ENCODE measurements at regions not wholly inside any gene's neighbourhood (a gene's known extent, or its start where the extent isn't known, plus 50 kb on each side); places are given as distances from the start of the nearest gene placed in this dataset.

GRCh38 chr3:69505770-69506407 lies 120.0 kb upstream of the FRMD4B start:
- H3K27ac ChIP-seq (ENCODE audit: low read length, poor library complexity, severe bottlenecking), result no peak overlapping the region
- WGBS, result 41% methylated on average over 5 of the region's 7 CpGs
- H2BK15ac ChIP-seq (ENCODE audit: low read depth, poor library complexity, severe bottlenecking), result no peak overlapping the region
- no peak overlapping the region for H4K8ac ChIP-seq (ENCODE audit: low read length)
- no peak overlapping the region for H3K9ac ChIP-seq (ENCODE audit: low read length)
- no peaks in the 10 kb centered on the region for H3K79me1 ChIP-seq (replicated peaks; ENCODE audit: low read length, poor library complexity, severe bottlenecking)
- no peak overlapping the region for H3K4me3 ChIP-seq (ENCODE audit: insufficient read depth in 1 of 2, low read depth in 1 of 2, low read length in 2 of 2)
- no peak overlapping the region for H3K14ac ChIP-seq (ENCODE audit: low read length in 2 of 2)
- H4K91ac ChIP-seq (ENCODE audit: low read length), result no peak overlapping the region
- DNase-seq, result peak; percentile 44
- H2BK12ac ChIP-seq (ENCODE audit: low read length in 2 of 2), result no peak overlapping the region
- peaks cover 0 to 4% of the 10 kb centered on the region in 2 experiments for H3K27me3 ChIP-seq (ENCODE audit: control insufficient read depth in 1 of 2, insufficient read depth in 1 of 2, low read length in 2 of 2)
- no peak overlapping the region for H3K18ac ChIP-seq (ENCODE audit: low read depth in 1 of 2, low read length in 2 of 2)
- no peak overlapping the region for H2AK5ac ChIP-seq (ENCODE audit: low read length, severe bottlenecking)
- H2BK5ac ChIP-seq (ENCODE audit: low read depth, low read length, poor library complexity, severe bottlenecking), result no peak overlapping the region
- H3K4me2 ChIP-seq (ENCODE audit: low read length, poor library complexity, severe bottlenecking), result no peak overlapping the region
- H2AFZ ChIP-seq (ENCODE audit: low read depth, low read length), result no peak overlapping the region
- no peak overlapping the region for H2BK120ac ChIP-seq (ENCODE audit: low read depth, low read length)
- no peaks in the 10 kb centered on the region for H3K9me3 ChIP-seq (ENCODE audit: control insufficient read depth, low read length)
- H3K4me1 ChIP-seq (ENCODE audit: control insufficient read depth, insufficient read depth, low read depth, low read length), result no peaks in the 10 kb centered on the region
- no peaks in the 10 kb centered on the region for H3K36me3 ChIP-seq (ENCODE audit: control insufficient read depth in 1 of 2, insufficient read depth in 2 of 2, low read depth in 1 of 2, low read length in 2 of 2)
- H3K23ac ChIP-seq (ENCODE audit: low read length in 2 of 2), result no peak overlapping the region
- H3K4ac ChIP-seq (ENCODE audit: low read depth in 1 of 2, low read length in 2 of 2), result no peak overlapping the region

GRCh38 chr3:69504232-69504631 lies 118.3 kb upstream of the FRMD4B start:
- Histone ChIP-seq H2BK15ac (ENCODE audit: low read depth, poor library complexity, severe bottlenecking) (no peak overlapping the region), H3K36me3 (ENCODE audit: control insufficient read depth in 1 of 2, insufficient read depth in 2 of 2, low read depth in 1 of 2, low read length in 2 of 2) (no peaks in the 10 kb centered on the region), H2AK5ac (ENCODE audit: low read length, severe bottlenecking) (no peak overlapping the region), H3K4ac (ENCODE audit: low read depth in 1 of 2, low read length in 2 of 2) (no peak overlapping the region), H3K14ac (ENCODE audit: low read length in 2 of 2) (no peak overlapping the region), H3K4me1 (ENCODE audit: control insufficient read depth, insufficient read depth, low read depth, low read length) (no peaks in the 10 kb centered on the region), H3K27ac (ENCODE audit: low read length, poor library complexity, severe bottlenecking) (no peak overlapping the region), H3K23ac (ENCODE audit: low read length in 2 of 2) (no peak overlapping the region), H3K4me3 (ENCODE audit: insufficient read depth in 1 of 2, low read depth in 1 of 2, low read length in 2 of 2) (no peak overlapping the region), H2AFZ (ENCODE audit: low read depth, low read length) (no peak overlapping the region), H2BK12ac (ENCODE audit: low read length in 2 of 2) (no peak overlapping the region), H3K4me2 (ENCODE audit: low read length, poor library complexity, severe bottlenecking) (no peak overlapping the region), H2BK5ac (ENCODE audit: low read depth, low read length, poor library complexity, severe bottlenecking) (no peak overlapping the region), H4K91ac (ENCODE audit: low read length) (no peak overlapping the region), H3K9me3 (ENCODE audit: control insufficient read depth, low read length) (no peaks in the 10 kb centered on the region), H2BK120ac (ENCODE audit: low read depth, low read length) (no peak overlapping the region), H3K18ac (ENCODE audit: low read depth in 1 of 2, low read length in 2 of 2) (no peak overlapping the region), H3K9ac (ENCODE audit: low read length) (no peak overlapping the region), H4K8ac (ENCODE audit: low read length) (no peak overlapping the region), H3K79me1 (replicated peaks; ENCODE audit: low read length, poor library complexity, severe bottlenecking) (no peaks in the 10 kb centered on the region), H3K27me3 (ENCODE audit: control insufficient read depth in 1 of 2, insufficient read depth in 1 of 2, low read length in 2 of 2) (peaks cover 0 to 7% of the 10 kb centered on the region in 2 experiments)
- no peak for DNase-seq
- no CpG with 5 or more reads among the region's 3 CpGs for WGBS

DNA sequence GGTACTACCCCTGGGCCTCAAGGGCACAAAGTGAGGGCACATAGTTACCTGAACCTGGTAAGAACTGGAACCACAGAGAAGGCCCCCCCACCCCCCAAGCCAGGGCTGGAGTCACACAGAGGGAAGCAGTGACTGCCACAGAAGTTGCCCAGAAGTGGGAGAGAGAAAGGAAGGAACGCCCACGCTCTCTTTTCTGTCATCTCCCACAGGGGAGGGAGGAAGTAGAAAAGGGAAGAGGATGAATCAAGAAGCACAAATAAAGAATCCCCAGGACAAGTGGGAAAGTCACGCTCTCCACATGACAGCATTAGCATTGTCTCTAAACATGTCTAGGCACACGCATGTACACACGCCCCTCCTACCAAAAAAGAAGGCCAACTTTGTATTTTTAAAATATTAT lies 114.7 kb upstream of the FRMD4B start:
- Histone ChIP-seq H3K79me1 (replicated peaks; ENCODE audit: low read length, poor library complexity, severe bottlenecking) (no peaks in the 10 kb centered on the region), H3K14ac (ENCODE audit: low read length in 2 of 2) (no peak overlapping the region), H2AFZ (ENCODE audit: low read depth, low read length) (no peak overlapping the region), H2BK12ac (ENCODE audit: low read length in 2 of 2) (no peak overlapping the region), H3K27ac (ENCODE audit: low read length, poor library complexity, severe bottlenecking) (no peak overlapping the region), H3K18ac (ENCODE audit: low read depth in 1 of 2, low read length in 2 of 2) (no peak overlapping the region), H3K4me3 (ENCODE audit: insufficient read depth in 1 of 2, low read depth in 1 of 2, low read length in 2 of 2) (no peak overlapping the region), H3K23ac (ENCODE audit: low read length in 2 of 2) (no peak overlapping the region), H2BK15ac (ENCODE audit: low read depth, poor library complexity, severe bottlenecking) (no peak overlapping the region), H3K27me3 (ENCODE audit: control insufficient read depth in 1 of 2, insufficient read depth in 1 of 2, low read length in 2 of 2) (peaks cover 0 to 3% of the 10 kb centered on the region in 2 experiments), H2BK120ac (ENCODE audit: low read depth, low read length) (no peak overlapping the region), H3K9ac (ENCODE audit: low read length) (no peak overlapping the region), H2BK5ac (ENCODE audit: low read depth, low read length, poor library complexity, severe bottlenecking) (no peak overlapping the region), H3K4me1 (ENCODE audit: control insufficient read depth, insufficient read depth, low read depth, low read length) (no peaks in the 10 kb centered on the region), H3K36me3 (ENCODE audit: control insufficient read depth in 1 of 2, insufficient read depth in 2 of 2, low read depth in 1 of 2, low read length in 2 of 2) (no peaks in the 10 kb centered on the region), H4K91ac (ENCODE audit: low read length) (no peak overlapping the region), H2AK5ac (ENCODE audit: low read length, severe bottlenecking) (no peak overlapping the region), H3K4me2 (ENCODE audit: low read length, poor library complexity, severe bottlenecking) (no peak overlapping the region), H3K9me3 (ENCODE audit: control insufficient read depth, low read length) (no peaks in the 10 kb centered on the region), H3K4ac (ENCODE audit: low read depth in 1 of 2, low read length in 2 of 2) (no peak overlapping the region), H4K8ac (ENCODE audit: low read length) (no peak overlapping the region)
- no CpG with 5 or more reads among the region's 5 CpGs for WGBS
- no peak for DNase-seq

DNA sequence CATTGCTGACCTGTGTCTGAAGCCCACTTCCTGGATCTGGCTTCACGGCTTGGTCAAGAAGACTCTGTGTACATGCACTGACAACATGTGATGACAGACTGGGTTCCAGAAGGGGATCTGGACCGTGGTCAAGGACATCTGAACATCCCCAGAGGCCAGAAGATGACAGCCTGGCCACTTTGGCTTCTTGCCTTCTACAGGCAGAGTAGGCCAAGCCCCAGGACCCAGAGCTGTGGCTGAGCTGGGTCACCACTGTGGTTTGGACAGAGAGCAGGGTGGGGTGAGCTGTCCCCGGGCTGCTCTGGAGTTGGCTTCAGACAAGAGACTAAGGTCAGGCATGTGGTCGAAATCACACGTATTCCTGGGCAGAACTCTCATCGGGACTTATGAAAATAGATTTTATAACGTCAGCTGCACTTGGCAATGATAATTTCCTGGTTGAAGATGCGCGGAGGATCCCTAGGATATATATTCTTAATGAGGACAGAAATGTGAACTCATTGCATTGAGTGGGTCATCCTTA lies 114.1 kb upstream of the FRMD4B start:
- H3K9me3 ChIP-seq (ENCODE audit: control insufficient read depth, low read length), result no peaks in the 10 kb centered on the region
- no peak overlapping the region for H3K9ac ChIP-seq (ENCODE audit: low read length)
- no peak overlapping the region for H3K14ac ChIP-seq (ENCODE audit: low read length in 2 of 2)
- no peak overlapping the region for H2BK120ac ChIP-seq (ENCODE audit: low read depth, low read length)
- H3K23ac ChIP-seq (ENCODE audit: low read length in 2 of 2), result no peak overlapping the region
- no peak for DNase-seq
- no peak overlapping the region for H4K8ac ChIP-seq (ENCODE audit: low read length)
- H3K4ac ChIP-seq (ENCODE audit: low read depth in 1 of 2, low read length in 2 of 2), result no peak overlapping the region
- no peak overlapping the region for H3K4me2 ChIP-seq (ENCODE audit: low read length, poor library complexity, severe bottlenecking)
- H2BK5ac ChIP-seq (ENCODE audit: low read depth, low read length, poor library complexity, severe bottlenecking), result no peak overlapping the region
- no peaks in the 10 kb centered on the region for H3K4me1 ChIP-seq (ENCODE audit: control insufficient read depth, insufficient read depth, low read depth, low read length)
- no peak overlapping the region for H3K4me3 ChIP-seq (ENCODE audit: insufficient read depth in 1 of 2, low read depth in 1 of 2, low read length in 2 of 2)
- H3K27ac ChIP-seq (ENCODE audit: low read length, poor library complexity, severe bottlenecking), result no peak overlapping the region
- 79% methylated on average over 9 of the region's 9 CpGs for WGBS
- H2AK5ac ChIP-seq (ENCODE audit: low read length, severe bottlenecking), result no peak overlapping the region
- no peak overlapping the region for H2BK12ac ChIP-seq (ENCODE audit: low read length in 2 of 2)
- H3K27me3 ChIP-seq (ENCODE audit: control insufficient read depth in 1 of 2, insufficient read depth in 1 of 2, low read length in 2 of 2), result peaks cover 4 to 6% of the 10 kb centered on the region in 2 experiments
- H3K79me1 ChIP-seq (replicated peaks; ENCODE audit: low read length, poor library complexity, severe bottlenecking), result no peaks in the 10 kb centered on the region
- H2AFZ ChIP-seq (ENCODE audit: low read depth, low read length), result no peak overlapping the region
- no peak overlapping the region for H3K18ac ChIP-seq (ENCODE audit: low read depth in 1 of 2, low read length in 2 of 2)
- no peaks in the 10 kb centered on the region for H3K36me3 ChIP-seq (ENCODE audit: control insufficient read depth in 1 of 2, insufficient read depth in 2 of 2, low read depth in 1 of 2, low read length in 2 of 2)
- no peak overlapping the region for H4K91ac ChIP-seq (ENCODE audit: low read length)
- H2BK15ac ChIP-seq (ENCODE audit: low read depth, poor library complexity, severe bottlenecking), result no peak overlapping the region
